NB4 (cell line): ENCODE measurements at regions not wholly inside any gene's neighbourhood (a gene's known extent, or its start where the extent isn't known, plus 50 kb on each side); places are given as distances from the start of the nearest gene placed in this dataset.

Source experiments
- DNase-seq: peaks from one replicate; pipeline ENCODE4 v3.0.0; 2010; ENCODE audit warnings: low read depth
- H3K4me3 ChIP-seq: one replicate; pipeline ENCODE4 v1.5.1; 2011; ENCODE audit warnings: mild to moderate bottlenecking, low read depth, low read length, moderate library complexity
- CTCF ChIP-seq: IDR thresholded peaks from one replicate; pipeline ENCODE4 v1.5.1; 2012; ENCODE audit warnings: low read depth, low read length
- MAX ChIP-seq: IDR thresholded peaks from 2 replicates; pipeline ENCODE4 v1.6.1; 2011; ENCODE audit warnings: low read depth, low read length
- MYC ChIP-seq: IDR thresholded peaks from 2 replicates; pipeline ENCODE4 v1.6.1; 2011; ENCODE audit warnings: low read depth, low read length
- POLR2A ChIP-seq: IDR thresholded peaks from 2 replicates; pipeline ENCODE4 v1.6.1; 2011; ENCODE audit warnings: mild to moderate bottlenecking; ENCODE audit not compliant: insufficient read length; ENCODE audit errors: extremely low read depth

- H3K4me3 ChIP-seq = no peak overlapping the region
- no peak for DNase-seq
- TF ChIP-seq CTCF (no peak), MYC (no peak), MAX (no peak), POLR2A (no peak)
Observed at GRCh38 chr10:64535131-64535867, 1014.1 kb downstream of the REEP3 start.

GRCh38 chr10:64537112-64537511, 1015.9 kb downstream of the REEP3 start:
- no peak for DNase-seq
- TF ChIP-seq MYC (no peak), MAX (no peak), POLR2A (no peak), CTCF (no peak)
- no peak overlapping the region for H3K4me3 ChIP-seq

GRCh38 chr10:64537928-64538327, 1016.7 kb downstream of the REEP3 start:
- no peak for DNase-seq
- TF ChIP-seq CTCF = no peak
- no peak for TF ChIP-seq MYC
- TF ChIP-seq MAX = no peak
- TF ChIP-seq POLR2A = no peak
- no peak overlapping the region for H3K4me3 ChIP-seq

- no peak overlapping the region for H3K4me3 ChIP-seq
- TF ChIP-seq POLR2A (no peak), MYC (no peak), CTCF (no peak), MAX (no peak)
- no peak for DNase-seq
Observed at GRCh38 chr10:64546073-64546472, 1024.9 kb downstream of the REEP3 start.

- DNase-seq = no peak
- TF ChIP-seq MAX (no peak), CTCF (no peak), POLR2A (no peak), MYC (no peak)
Observed at GRCh38 chr10:64547168-64547567, 1026.0 kb downstream of the REEP3 start.

More at GRCh38 chr10:64547168-64547567, 1026.0 kb downstream of the REEP3 start:
- no peak overlapping the region for H3K4me3 ChIP-seq
